K562 (cell line): ENCODE measurements at regions not wholly inside any gene's neighbourhood (a gene's known extent, or its start where the extent isn't known, plus 50 kb on each side); places are given as distances from the start of the nearest gene placed in this dataset.

ENCODE experiments used
- ATAC-seq: fragments of 200-7000 bp; cut with Tn5 transposase; 3 replicates; pipeline ENCODE4 v1.9.1; 2020; ENCODE audit warnings: moderate library complexity
- BruUV-seq: library from RNA; stranded (reverse); fragments of 400-500 nt; replicated peaks from 2 replicates; lab custom pipeline; 2021; lab: Mats Ljungman, UMichigan
- CTCF ChIA-PET: fragments of 300-600 bp; formaldehyde crosslinking; extraction: SDS; loops from one replicate; lab custom pipeline; 2021; ENCODE audit warnings: low intra/inter-chr PET ratio; lab: Yijun Ruan, JAX
- POLR2A ChIA-PET: fragments of 300-600, 350-650 bp; sonication (Branson Sonifier 250); formaldehyde crosslinking; extraction: SDS; loops from one replicate; lab custom pipeline; 2021; ENCODE audit warnings: antibody characterized with exemption, inconsistent platforms; lab: Yijun Ruan, JAX
- DNase-seq, 4 experiments: peaks; one replicate each; pipeline versions ENCODE4 v3.0.0 to v3.0.0-alpha.2; 2011 to 2018; ENCODE audit warnings: low spot score in 3 of 4, mixed read lengths in 3 of 4; ENCODE audit errors: extremely low read depth in 1 of 4
- FAIRE-seq: peaks from 2 replicates; lab custom pipeline; 2011; peaks lifted over from hg19 to GRCh38; lab: Jason Lieb, UNC
- H2AFZ ChIP-seq: 2 replicates; pipeline ENCODE4 v1.6.0; 2011; ENCODE audit warnings: low read depth, low read length, control low read depth, inconsistent platforms
- H3K27ac ChIP-seq: fragments of 200-600 bp; 3 replicates; pipeline ENCODE4 v1.8.0; 2011; ENCODE audit warnings: low read depth, mild to moderate bottlenecking, control low read depth, inconsistent platforms, low read length, moderate library complexity, mixed read lengths; ENCODE audit errors: extremely low read depth
- H3K27me3 ChIP-seq, 2 experiments: fragments of 300-600 bp in 1 of 2; 2 replicates in 1 of 2; 3 replicates in 1 of 2; pipeline versions ENCODE4 v1.6.0 to v1.8.0; 2011; ENCODE audit warnings: inconsistent platforms in 2 of 2, low read length in 2 of 2, mild to moderate bottlenecking in 1 of 2, mixed read lengths in 1 of 2, moderate library complexity in 1 of 2; ENCODE audit not compliant: control insufficient read depth in 2 of 2, insufficient read depth in 2 of 2
- H3K36me3 ChIP-seq: fragments of 300-600 bp; 3 replicates; pipeline ENCODE4 v1.8.0; 2011; ENCODE audit warnings: mild to moderate bottlenecking, low read length, inconsistent platforms; ENCODE audit not compliant: control insufficient read depth, insufficient read depth
- H3K4me1 ChIP-seq, 2 experiments: fragments of 200-600 bp in 1 of 2; replicated peaks in 1 of 2; 2 replicates in 1 of 2; 3 replicates in 1 of 2; pipeline versions ENCODE4 v1.5.1 to v1.8.0; 2011; ENCODE audit warnings: inconsistent platforms in 2 of 2, low read length in 2 of 2, mild to moderate bottlenecking in 1 of 2, mixed read lengths in 1 of 2, moderate library complexity in 1 of 2; ENCODE audit not compliant: control insufficient read depth in 2 of 2, insufficient read depth in 2 of 2
- H3K4me2 ChIP-seq: 2 replicates; pipeline ENCODE4 v1.6.1; 2011; ENCODE audit warnings: low read length, control low read depth, inconsistent platforms, mixed read lengths; ENCODE audit not compliant: insufficient read depth
- H3K4me3 ChIP-seq: fragments of 200-600 bp; sonication (generic), shearing (Covaris generic); 2 replicates; pipeline ENCODE4 v1.5.1; 2016; ENCODE audit warnings: control low read depth, inconsistent platforms
- H3K79me2 ChIP-seq: fragments of 200-600 bp; 3 replicates; pipeline ENCODE4 v1.8.0; 2011; ENCODE audit warnings: low read length, inconsistent platforms; ENCODE audit not compliant: control insufficient read depth, insufficient read depth
- H3K9ac ChIP-seq, 2 experiments: 2 replicates each; pipeline versions ENCODE4 v1.6.0 to v1.6.1; 2011; ENCODE audit warnings: low read depth in 2 of 2, low read length in 2 of 2, control low read depth in 1 of 2, inconsistent platforms in 1 of 2, mild to moderate bottlenecking in 1 of 2, mixed read lengths in 1 of 2; ENCODE audit not compliant: insufficient read depth in 1 of 2
- H3K9me1 ChIP-seq: one replicate; pipeline ENCODE4 v1.6.0; 2011; ENCODE audit warnings: inconsistent platforms, mild to moderate bottlenecking, low read length, moderate library complexity; ENCODE audit not compliant: control insufficient read depth, insufficient read depth
- H3K9me3 ChIP-seq: replicated peaks from 2 replicates; pipeline ENCODE4 v1.5.1; 2011; ENCODE audit warnings: low read depth, low read length, inconsistent platforms; ENCODE audit not compliant: control insufficient read depth, insufficient read depth
- H4K20me1 ChIP-seq: replicated peaks from 2 replicates; pipeline ENCODE4 v1.6.1; 2011; ENCODE audit warnings: low read length, inconsistent platforms, mixed read lengths; ENCODE audit not compliant: control insufficient read depth, insufficient read depth
- ESRRA ChIP-seq: fragments of 450-650 bp; IDR thresholded peaks from 2 replicates; pipeline ENCODE4 v1.6.1; 2014; ENCODE audit warnings: low read depth, mild to moderate bottlenecking, moderate library complexity, borderline replicate concordance
- KLF10 ChIP-seq: fragments of 250-450 bp; sonication (Bioruptor Pico); IDR thresholded peaks from 2 replicates; pipeline ENCODE4 v1.6.1; 2021; ENCODE audit warnings: matching md5 sums
- MED1 ChIP-seq: sonication (generic); formaldehyde crosslinking; IDR thresholded peaks from 2 replicates; pipeline ENCODE4 v1.8.1; 2023; ENCODE audit warnings: missing genetic modification reagents, borderline replicate concordance
- SMARCA5 ChIP-seq: fragments of 450-650 bp; IDR thresholded peaks from 2 replicates; pipeline ENCODE4 v1.6.1; 2016
- XRCC3 ChIP-seq: fragments of 450-650 bp; IDR thresholded peaks from 2 replicates; pipeline ENCODE4 v1.6.1; 2017; ENCODE audit warnings: mild to moderate bottlenecking, moderate library complexity
- ZNF175 ChIP-seq: fragments of 200-800 bp; sonication (Bioruptor generic); IDR thresholded peaks from 2 replicates; pipeline ENCODE4 v1.6.1; 2016; ENCODE audit warnings: low read depth, mild to moderate bottlenecking, missing genetic modification characterization, missing compliant biosample characterization
- ZNF217 ChIP-seq: sonication (generic); formaldehyde crosslinking; IDR thresholded peaks from 2 replicates; pipeline ENCODE4 v1.8.0; 2022; ENCODE audit warnings: mild to moderate bottlenecking, missing genetic modification reagents
- WGBS: fragments of 100-300 bp; shearing (Covaris generic); methylation state at CpG from one replicate; pipeline ENCODE4 v1.1.6; 2016; ENCODE audit warnings: low coverage, mixed read lengths; ENCODE audit not compliant: insufficient coverage; ENCODE audit errors: missing lambda C conversion rate; 5-methylcytosine and 5-hydroxymethylcytosine counted together
- in situ Hi-C: fragments of 300-500 bp; cut with MboI; formaldehyde crosslinking; loops from 4 replicates; pipeline ENCODE4 v1.15.0; 2018; ENCODE audit warnings: inconsistent platforms, mixed read lengths
- intact Hi-C: fragments of 100-400 bp; cut with micrococcal nuclease; formaldehyde crosslinking; loops from 2 replicates; pipeline ENCODE4 v1.14.2; 2022
- TF ChIP-seq, protein P1 (sequence below): fragments of 250-450 bp; sonication (Bioruptor Pico); IDR thresholded peaks from 2 replicates; pipeline ENCODE4 v1.5.1; 2021; ENCODE audit warnings: mild to moderate bottlenecking
- TF ChIP-seq, protein P2 (sequence below): sonication (generic); formaldehyde crosslinking; IDR thresholded peaks from 2 replicates; pipeline ENCODE4 v1.8.0; 2023; ENCODE audit warnings: mild to moderate bottlenecking, missing genetic modification reagents

DNA sequence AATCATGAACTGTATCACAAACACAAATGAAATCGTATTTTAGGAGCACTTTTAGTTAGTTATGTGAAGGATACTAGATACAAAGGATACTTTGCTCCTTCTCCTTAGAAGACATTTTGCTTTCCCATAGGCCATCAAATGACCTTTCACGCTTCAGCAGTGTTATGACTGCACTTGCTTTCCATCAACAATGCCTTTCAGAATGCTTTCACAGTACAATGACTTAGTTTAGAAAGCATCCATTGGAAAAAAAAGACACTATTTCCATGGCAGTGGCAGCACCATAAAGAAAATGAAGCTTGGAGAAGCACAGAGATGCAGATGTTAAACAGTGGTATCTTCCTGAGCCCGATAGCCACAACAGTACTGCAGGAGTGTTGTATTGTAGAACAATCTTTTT is 203.9 kb downstream of the PCSK1 start:
- no peaks in the 10 kb centered on the region for H3K36me3 ChIP-seq
- ChIA-PET CTCF (no interaction called here), POLR2A (no interaction called here)
- no peak overlapping the region for H3K4me2 ChIP-seq
- in situ Hi-C loops (no loop called here), intact Hi-C loops (no loop called here)
- FAIRE-seq (no peak), ATAC-seq (no peak), DNase-seq (no peak)
- H3K9me3 ChIP-seq, result no peaks in the 10 kb centered on the region
- H3K9me1 ChIP-seq, result no peaks in the 10 kb centered on the region
- no peak overlapping the region for H3K27ac ChIP-seq
- no peak overlapping the region for H2AFZ ChIP-seq
- TF ChIP-seq, protein P1, sequence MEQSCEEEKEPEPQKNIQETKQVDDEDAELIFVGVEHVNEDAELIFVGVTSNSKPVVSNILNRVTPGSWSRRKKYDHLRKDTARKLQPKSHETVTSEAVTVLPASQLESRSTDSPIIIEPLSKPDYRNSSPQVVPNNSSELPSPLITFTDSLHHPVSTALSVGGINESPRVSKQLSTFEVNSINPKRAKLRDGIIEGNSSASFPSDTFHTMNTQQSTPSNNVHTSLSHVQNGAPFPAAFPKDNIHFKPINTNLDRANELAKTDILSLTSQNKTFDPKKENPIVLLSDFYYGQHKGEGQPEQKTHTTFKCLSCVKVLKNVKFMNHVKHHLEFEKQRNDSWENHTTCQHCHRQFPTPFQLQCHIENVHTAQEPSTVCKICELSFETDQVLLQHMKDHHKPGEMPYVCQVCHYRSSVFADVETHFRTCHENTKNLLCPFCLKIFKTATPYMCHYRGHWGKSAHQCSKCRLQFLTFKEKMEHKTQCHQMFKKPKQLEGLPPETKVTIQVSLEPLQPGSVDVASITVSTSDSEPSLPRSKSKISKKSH (CRISPR knock-in tag), result no peak
- TF ChIP-seq XRCC3, result no peak
- no peak for TF ChIP-seq KLF10 (CRISPR knock-in tag)
- no peak for TF ChIP-seq MED1
- no peaks in the 10 kb centered on the region for H3K4me1 ChIP-seq
- no TSS peak for BruUV-seq
- no peaks in the 10 kb centered on the region for H3K79me2 ChIP-seq
- 2% methylated on average over 3 of the region's 3 CpGs for WGBS
- H3K4me3 ChIP-seq, result no peak overlapping the region
- no peak overlapping the region for H3K9ac ChIP-seq
- no peaks in the 10 kb centered on the region; a peak in 1 of 5 replicates for H3K27me3 ChIP-seq
- no peaks in the 10 kb centered on the region for H4K20me1 ChIP-seq

DNA sequence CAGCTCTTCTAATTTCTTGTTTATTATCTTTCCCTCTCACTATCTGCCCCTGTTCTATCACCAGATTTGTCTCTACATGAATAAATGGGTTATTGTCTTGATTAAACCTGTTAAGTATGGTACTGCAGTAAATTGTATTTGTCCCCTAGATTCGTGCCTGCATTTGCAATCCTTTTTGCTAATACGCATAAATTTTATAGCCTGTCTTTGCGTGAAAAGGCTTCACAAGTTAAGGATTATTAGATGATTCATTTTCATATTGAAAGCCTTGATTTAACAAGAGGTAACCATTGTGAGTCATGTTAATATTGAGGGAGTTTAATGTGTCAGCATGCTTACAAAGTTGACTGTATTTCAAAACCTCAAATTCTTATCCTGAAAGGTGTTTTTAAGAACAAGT is 204.6 kb downstream of the PCSK1 start:
- ATAC-seq (no peak), DNase-seq (no peak), FAIRE-seq (no peak)
- no TSS peak for BruUV-seq
- ChIA-PET POLR2A (interaction anchor here (0.5 kb wide), 1 partner anchor 436 kb away, joined by 3 read pairs; no protein-coding TSS in a partner anchor), CTCF (no interaction called here)
- H2AFZ ChIP-seq, result no peak overlapping the region
- H3K4me3 ChIP-seq, result no peak overlapping the region
- 0% methylated on average over 3 of the region's 3 CpGs for WGBS
- no peaks in the 10 kb centered on the region for H3K79me2 ChIP-seq
- no peak overlapping the region for H3K4me2 ChIP-seq
- H3K27me3 ChIP-seq, result no peaks in the 10 kb centered on the region; a peak in 1 of 5 replicates
- H3K27ac ChIP-seq, result no peak overlapping the region
- no peaks in the 10 kb centered on the region for H4K20me1 ChIP-seq
- no peaks in the 10 kb centered on the region for H3K4me1 ChIP-seq
- no peaks in the 10 kb centered on the region for H3K9me3 ChIP-seq
- in situ Hi-C loops (no loop called here), intact Hi-C loops (no loop called here)
- no peak overlapping the region for H3K9ac ChIP-seq
- no peaks in the 10 kb centered on the region for H3K9me1 ChIP-seq
- H3K36me3 ChIP-seq, result no peaks in the 10 kb centered on the region
- TF ChIP-seq ZNF175 (no peak), ZNF217 (CRISPR knock-in tag) (no peak), ESRRA (no peak), SMARCA5 (no peak)
- TF ChIP-seq, protein P2, sequence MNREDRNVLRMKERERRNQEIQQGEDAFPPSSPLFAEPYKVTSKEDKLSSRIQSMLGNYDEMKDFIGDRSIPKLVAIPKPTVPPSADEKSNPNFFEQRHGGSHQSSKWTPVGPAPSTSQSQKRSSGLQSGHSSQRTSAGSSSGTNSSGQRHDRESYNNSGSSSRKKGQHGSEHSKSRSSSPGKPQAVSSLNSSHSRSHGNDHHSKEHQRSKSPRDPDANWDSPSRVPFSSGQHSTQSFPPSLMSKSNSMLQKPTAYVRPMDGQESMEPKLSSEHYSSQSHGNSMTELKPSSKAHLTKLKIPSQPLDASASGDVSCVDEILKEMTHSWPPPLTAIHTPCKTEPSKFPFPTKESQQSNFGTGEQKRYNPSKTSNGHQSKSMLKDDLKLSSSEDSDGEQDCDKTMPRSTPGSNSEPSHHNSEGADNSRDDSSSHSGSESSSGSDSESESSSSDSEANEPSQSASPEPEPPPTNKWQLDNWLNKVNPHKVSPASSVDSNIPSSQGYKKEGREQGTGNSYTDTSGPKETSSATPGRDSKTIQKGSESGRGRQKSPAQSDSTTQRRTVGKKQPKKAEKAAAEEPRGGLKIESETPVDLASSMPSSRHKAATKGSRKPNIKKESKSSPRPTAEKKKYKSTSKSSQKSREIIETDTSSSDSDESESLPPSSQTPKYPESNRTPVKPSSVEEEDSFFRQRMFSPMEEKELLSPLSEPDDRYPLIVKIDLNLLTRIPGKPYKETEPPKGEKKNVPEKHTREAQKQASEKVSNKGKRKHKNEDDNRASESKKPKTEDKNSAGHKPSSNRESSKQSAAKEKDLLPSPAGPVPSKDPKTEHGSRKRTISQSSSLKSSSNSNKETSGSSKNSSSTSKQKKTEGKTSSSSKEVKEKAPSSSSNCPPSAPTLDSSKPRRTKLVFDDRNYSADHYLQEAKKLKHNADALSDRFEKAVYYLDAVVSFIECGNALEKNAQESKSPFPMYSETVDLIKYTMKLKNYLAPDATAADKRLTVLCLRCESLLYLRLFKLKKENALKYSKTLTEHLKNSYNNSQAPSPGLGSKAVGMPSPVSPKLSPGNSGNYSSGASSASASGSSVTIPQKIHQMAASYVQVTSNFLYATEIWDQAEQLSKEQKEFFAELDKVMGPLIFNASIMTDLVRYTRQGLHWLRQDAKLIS, result no peak
